Trophoblast cell (in vitro differentiated cells and primary cell): ENCODE measurements at regions not wholly inside any gene's neighbourhood (a gene's known extent, or its start where the extent isn't known, plus 50 kb on each side); places are given as distances from the start of the nearest gene placed in this dataset.

Experiments used
- DNase-seq, 2 donors: peaks; one replicate each; pipeline ENCODE4 v3.0.0-alpha.2; 2016
- H2AFZ ChIP-seq: 2 replicates; pipeline ENCODE4 v1.6.1; 2013; ENCODE audit warnings: low read length, moderate library complexity, mild to moderate bottlenecking; ENCODE audit not compliant: insufficient read depth, poor library complexity
- H2AK5ac ChIP-seq: 2 replicates; pipeline ENCODE4 v1.6.1; 2013; ENCODE audit warnings: mild to moderate bottlenecking, low read length
- H2BK120ac ChIP-seq: 2 replicates; pipeline ENCODE4 v1.6.1; 2013; ENCODE audit warnings: low read length, mild to moderate bottlenecking, moderate library complexity; ENCODE audit not compliant: insufficient read depth, poor library complexity
- H2BK12ac ChIP-seq: 2 replicates; pipeline ENCODE4 v1.6.1; 2013; ENCODE audit warnings: mild to moderate bottlenecking, low read length, moderate library complexity
- H2BK5ac ChIP-seq: 2 replicates; pipeline ENCODE4 v1.6.1; 2013; ENCODE audit warnings: low read length, low read depth, moderate library complexity, mild to moderate bottlenecking; ENCODE audit not compliant: poor library complexity
- H3K14ac ChIP-seq: 2 replicates; pipeline ENCODE4 v1.6.1; 2013; ENCODE audit warnings: mild to moderate bottlenecking, low read length
- H3K18ac ChIP-seq: 2 replicates; pipeline ENCODE4 v1.6.1; 2013; ENCODE audit warnings: mild to moderate bottlenecking, low read length
- H3K23ac ChIP-seq: 2 replicates; pipeline ENCODE4 v1.6.1; 2013; ENCODE audit warnings: low read length
- H3K27ac ChIP-seq: 2 replicates; pipeline ENCODE4 v1.5.1; 2013; ENCODE audit warnings: low read depth, mild to moderate bottlenecking, inconsistent platforms, low read length, moderate library complexity
- H3K27me3 ChIP-seq: 2 replicates; pipeline ENCODE4 v1.6.1; 2013; ENCODE audit warnings: inconsistent platforms, mild to moderate bottlenecking, low read length, moderate library complexity; ENCODE audit not compliant: insufficient read depth
- H3K36me3 ChIP-seq, 2 experiments: 1 replicate in 1 of 2; 2 replicates in 1 of 2; pipeline ENCODE4 v1.6.1; 2013; ENCODE audit warnings: low read length in 2 of 2, mild to moderate bottlenecking in 2 of 2, moderate library complexity in 1 of 2; ENCODE audit not compliant: insufficient read depth in 2 of 2, control insufficient read depth in 1 of 2
- H3K4ac ChIP-seq: 2 replicates; pipeline ENCODE4 v1.6.1; 2013; ENCODE audit warnings: low read depth, mild to moderate bottlenecking, low read length, moderate library complexity
- H3K4me1 ChIP-seq, 2 experiments: 1 replicate in 1 of 2; 2 replicates in 1 of 2; pipeline ENCODE4 v1.6.1; 2013; ENCODE audit warnings: low read length in 2 of 2, mild to moderate bottlenecking in 2 of 2, moderate library complexity in 1 of 2; ENCODE audit not compliant: insufficient read depth in 2 of 2, control insufficient read depth in 1 of 2
- H3K4me2 ChIP-seq: 2 replicates; pipeline ENCODE4 v1.6.1; 2013; ENCODE audit warnings: inconsistent platforms, mild to moderate bottlenecking, low read length, moderate library complexity
- H3K4me3 ChIP-seq: 2 replicates; pipeline ENCODE4 v1.5.1; 2013; ENCODE audit warnings: mild to moderate bottlenecking, low read depth, low read length, inconsistent platforms
- H3K79me1 ChIP-seq: one replicate; pipeline ENCODE4 v1.6.1; 2013; ENCODE audit warnings: low read length
- H3K79me2 ChIP-seq: 2 replicates; pipeline ENCODE4 v1.6.1; 2013; ENCODE audit warnings: low read length, mild to moderate bottlenecking; ENCODE audit not compliant: control insufficient read depth, insufficient read depth, poor library complexity
- H3K9ac ChIP-seq: 2 replicates; pipeline ENCODE4 v1.6.1; 2013; ENCODE audit warnings: mild to moderate bottlenecking, low read length
- H3K9me3 ChIP-seq: 2 replicates; pipeline ENCODE4 v1.6.1; 2013; ENCODE audit warnings: low read depth, mild to moderate bottlenecking, control low read depth, inconsistent platforms, low read length; ENCODE audit not compliant: insufficient read depth
- H4K12ac ChIP-seq: 2 replicates; pipeline ENCODE4 v1.6.1; 2013; ENCODE audit warnings: low read depth, mild to moderate bottlenecking, low read length, moderate library complexity
- H4K8ac ChIP-seq: 2 replicates; pipeline ENCODE4 v1.6.1; 2013; ENCODE audit warnings: low read depth, mild to moderate bottlenecking, low read length, moderate library complexity
- H4K91ac ChIP-seq: one replicate; pipeline ENCODE4 v1.6.1; 2013; ENCODE audit warnings: low read depth, mild to moderate bottlenecking, low read length, moderate library complexity
- WGBS: extraction: QIAGEN DNeasy Blood & Tissue Kit; methylation state at CpG from one replicate; pipeline ENCODE4 v1.1.7; 2013; ENCODE audit warnings: missing lambda C conversion rate; ENCODE audit not compliant: insufficient read length, insufficient coverage; ENCODE audit errors: extremely low coverage; 5-methylcytosine and 5-hydroxymethylcytosine counted together

- H3K23ac ChIP-seq = no peak overlapping the region
- H3K27me3 ChIP-seq = no peaks in the 10 kb centered on the region
- H2BK12ac ChIP-seq = no peak overlapping the region
- no peak overlapping the region for H3K14ac ChIP-seq
- no peaks in the 10 kb centered on the region for H3K79me2 ChIP-seq
- H2BK120ac ChIP-seq = no peak overlapping the region
- H3K4ac ChIP-seq = no peak overlapping the region
- no peak overlapping the region for H2AK5ac ChIP-seq
- no peaks in the 10 kb centered on the region for H3K79me1 ChIP-seq
- H3K9me3 ChIP-seq = no peaks in the 10 kb centered on the region
- H3K4me1 ChIP-seq = peaks cover under 1 to 6% of the 10 kb centered on the region in 2 experiments
- no peak overlapping the region for H2BK5ac ChIP-seq
- no peaks in the 10 kb centered on the region for H3K36me3 ChIP-seq
- H3K27ac ChIP-seq = no peak overlapping the region
- no peak overlapping the region for H4K8ac ChIP-seq
- H4K12ac ChIP-seq = no peak overlapping the region
- no peak overlapping the region for H3K9ac ChIP-seq
- H3K4me3 ChIP-seq = no peak overlapping the region
- WGBS = no CpG with 5 or more reads among the region's 21 CpGs
- DNase-seq = no peak
- H3K18ac ChIP-seq = no peak overlapping the region
- H3K4me2 ChIP-seq = no peak overlapping the region
- no peak overlapping the region for H4K91ac ChIP-seq
- H2AFZ ChIP-seq = no peak overlapping the region
These were observed 361.1 kb downstream of the GLRX3 start for GRCh38 chr10:130497056-130498010.

GRCh38 chr10:130498042-130498441 is 361.9 kb downstream of the GLRX3 start:
- Histone ChIP-seq H2BK12ac (no peak overlapping the region), H3K9me3 (no peaks in the 10 kb centered on the region), H2BK5ac (no peak overlapping the region), H2AK5ac (no peak overlapping the region), H3K27ac (no peak overlapping the region), H4K8ac (no peak overlapping the region), H2AFZ (no peak overlapping the region), H3K4me3 (no peak overlapping the region), H3K4ac (no peak overlapping the region), H3K4me1 (peaks cover 0 to 5% of the 10 kb centered on the region in 2 experiments), H3K79me1 (no peaks in the 10 kb centered on the region), H3K14ac (no peak overlapping the region), H3K27me3 (no peaks in the 10 kb centered on the region), H3K23ac (no peak overlapping the region), H3K4me2 (no peak overlapping the region), H4K12ac (no peak overlapping the region), H3K9ac (no peak overlapping the region), H3K36me3 (no peaks in the 10 kb centered on the region), H4K91ac (no peak overlapping the region), H3K79me2 (no peaks in the 10 kb centered on the region), H2BK120ac (no peak overlapping the region), H3K18ac (no peak overlapping the region)
- no peak for DNase-seq
- WGBS = no CpG with 5 or more reads among the region's 7 CpGs

- WGBS = no CpG with 5 or more reads among the region's 8 CpGs
- Histone ChIP-seq H3K4me2 (no peak overlapping the region), H2AK5ac (no peak overlapping the region)
These were observed 362.7 kb downstream of the GLRX3 start for GRCh38 chr10:130498934-130499333.

GRCh38 chr10:130499541-130499940 is 363.4 kb downstream of the GLRX3 start:
- H4K91ac ChIP-seq = no peak overlapping the region
- H3K23ac ChIP-seq = no peak overlapping the region
- no peaks in the 10 kb centered on the region for H3K27me3 ChIP-seq
- no peak overlapping the region for H3K4ac ChIP-seq
- no peak overlapping the region for H2BK120ac ChIP-seq
- H3K79me1 ChIP-seq = no peaks in the 10 kb centered on the region
- H3K9me3 ChIP-seq = no peaks in the 10 kb centered on the region
- no peak overlapping the region for H3K4me2 ChIP-seq
- H3K4me3 ChIP-seq = no peak overlapping the region
- no peak overlapping the region for H3K27ac ChIP-seq
- no peaks in the 10 kb centered on the region for H3K79me2 ChIP-seq
- H3K4me1 ChIP-seq = no peaks in the 10 kb centered on the region
- no peak overlapping the region for H2BK5ac ChIP-seq
- no peak for DNase-seq
- no peaks in the 10 kb centered on the region for H3K36me3 ChIP-seq
- no peak overlapping the region for H3K9ac ChIP-seq
- H2AK5ac ChIP-seq = no peak overlapping the region
- no peak overlapping the region for H2AFZ ChIP-seq
- H3K14ac ChIP-seq = no peak overlapping the region
- H4K12ac ChIP-seq = no peak overlapping the region
- H3K18ac ChIP-seq = no peak overlapping the region
- H4K8ac ChIP-seq = no peak overlapping the region
- no peak overlapping the region for H2BK12ac ChIP-seq

More at GRCh38 chr10:130498934-130499333, 362.7 kb downstream of the GLRX3 start:
- H3K9me3 ChIP-seq = no peaks in the 10 kb centered on the region
- H3K4ac ChIP-seq = no peak overlapping the region
- no peaks in the 10 kb centered on the region for H3K27me3 ChIP-seq
- H3K27ac ChIP-seq = no peak overlapping the region
- H3K14ac ChIP-seq = no peak overlapping the region
- H3K23ac ChIP-seq = no peak overlapping the region
- no peaks in the 10 kb centered on the region for H3K79me1 ChIP-seq
- no peak overlapping the region for H2BK12ac ChIP-seq
- H3K79me2 ChIP-seq = no peaks in the 10 kb centered on the region
- no peak for DNase-seq
- no peaks in the 10 kb centered on the region for H3K4me1 ChIP-seq
- no peaks in the 10 kb centered on the region for H3K36me3 ChIP-seq
- no peak overlapping the region for H4K12ac ChIP-seq
- no peak overlapping the region for H3K18ac ChIP-seq
- H3K9ac ChIP-seq = no peak overlapping the region
- H4K8ac ChIP-seq = no peak overlapping the region
- no peak overlapping the region for H2AFZ ChIP-seq
- H4K91ac ChIP-seq = no peak overlapping the region
- no peak overlapping the region for H2BK5ac ChIP-seq
- H3K4me3 ChIP-seq = no peak overlapping the region
- H2BK120ac ChIP-seq = no peak overlapping the region
